Gastrocnemius medialis (tissue), 4 donors: ENCODE measurements at regions not wholly inside any gene's neighbourhood (a gene's known extent, or its start where the extent isn't known, plus 50 kb on each side); places are given as distances from the start of the nearest gene placed in this dataset.

Experiments
- POLR2A ChIP-seq, 2 donors: fragments of 450-650 bp; IDR thresholded peaks; one replicate each; pipeline ENCODE4 v1.6.1; 2017; ENCODE audit warnings: antibody characterized with exemption in 2 of 2, mild to moderate bottlenecking in 2 of 2, moderate library complexity in 2 of 2
- TF ChIP-seq, protein P1 (sequence below), 5 experiments: fragments of 450-650 bp in 3 of 5; fragments of 200-600 bp in 2 of 5; sonication (generic) in 2 of 5; IDR thresholded peaks in 4 of 5; conservative IDR thresholded peaks in 1 of 5; 1 replicate in 4 of 5; 2 replicates in 1 of 5; pipeline ENCODE4 v1.5.1; 2016 to 2019; ENCODE audit warnings: antibody characterized with exemption in 5 of 5, mild to moderate bottlenecking in 3 of 5, moderate library complexity in 3 of 5

DNA sequence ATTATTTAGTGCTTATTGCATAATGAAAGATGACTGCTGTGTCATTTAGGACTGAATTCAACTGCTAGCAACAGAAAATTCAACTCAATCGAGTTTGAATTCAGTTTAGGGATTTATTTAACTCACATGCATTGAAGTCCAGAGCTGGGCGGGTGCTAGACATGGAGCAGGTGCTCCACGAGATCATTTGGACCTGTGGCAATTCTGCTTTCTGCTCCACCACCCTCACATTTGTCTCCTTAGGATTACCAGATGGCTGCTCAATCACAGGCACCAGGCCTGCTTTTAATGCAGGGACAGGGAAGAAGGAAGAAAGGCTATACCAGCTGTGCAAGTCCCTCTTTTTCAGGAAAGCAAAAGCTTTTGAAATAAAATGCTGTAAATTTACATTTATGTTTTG is 572.9 kb upstream of the SLC8A1 start:
- TF ChIP-seq, protein P1, sequence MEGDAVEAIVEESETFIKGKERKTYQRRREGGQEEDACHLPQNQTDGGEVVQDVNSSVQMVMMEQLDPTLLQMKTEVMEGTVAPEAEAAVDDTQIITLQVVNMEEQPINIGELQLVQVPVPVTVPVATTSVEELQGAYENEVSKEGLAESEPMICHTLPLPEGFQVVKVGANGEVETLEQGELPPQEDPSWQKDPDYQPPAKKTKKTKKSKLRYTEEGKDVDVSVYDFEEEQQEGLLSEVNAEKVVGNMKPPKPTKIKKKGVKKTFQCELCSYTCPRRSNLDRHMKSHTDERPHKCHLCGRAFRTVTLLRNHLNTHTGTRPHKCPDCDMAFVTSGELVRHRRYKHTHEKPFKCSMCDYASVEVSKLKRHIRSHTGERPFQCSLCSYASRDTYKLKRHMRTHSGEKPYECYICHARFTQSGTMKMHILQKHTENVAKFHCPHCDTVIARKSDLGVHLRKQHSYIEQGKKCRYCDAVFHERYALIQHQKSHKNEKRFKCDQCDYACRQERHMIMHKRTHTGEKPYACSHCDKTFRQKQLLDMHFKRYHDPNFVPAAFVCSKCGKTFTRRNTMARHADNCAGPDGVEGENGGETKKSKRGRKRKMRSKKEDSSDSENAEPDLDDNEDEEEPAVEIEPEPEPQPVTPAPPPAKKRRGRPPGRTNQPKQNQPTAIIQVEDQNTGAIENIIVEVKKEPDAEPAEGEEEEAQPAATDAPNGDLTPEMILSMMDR (IDR thresholded peaks at IDR 0.05 in 4 of 5, conservative IDR thresholded peaks at IDR 0.05 in 1 of 5): no peak
- no peak for TF ChIP-seq POLR2A (IDR thresholded peaks at IDR 0.05)
